ENCODE measurements at regions not wholly inside any gene's neighbourhood (a gene's known extent, or its start where the extent isn't known, plus 50 kb on each side); places are given as distances from the start of the nearest gene placed in this dataset.

DNA sequence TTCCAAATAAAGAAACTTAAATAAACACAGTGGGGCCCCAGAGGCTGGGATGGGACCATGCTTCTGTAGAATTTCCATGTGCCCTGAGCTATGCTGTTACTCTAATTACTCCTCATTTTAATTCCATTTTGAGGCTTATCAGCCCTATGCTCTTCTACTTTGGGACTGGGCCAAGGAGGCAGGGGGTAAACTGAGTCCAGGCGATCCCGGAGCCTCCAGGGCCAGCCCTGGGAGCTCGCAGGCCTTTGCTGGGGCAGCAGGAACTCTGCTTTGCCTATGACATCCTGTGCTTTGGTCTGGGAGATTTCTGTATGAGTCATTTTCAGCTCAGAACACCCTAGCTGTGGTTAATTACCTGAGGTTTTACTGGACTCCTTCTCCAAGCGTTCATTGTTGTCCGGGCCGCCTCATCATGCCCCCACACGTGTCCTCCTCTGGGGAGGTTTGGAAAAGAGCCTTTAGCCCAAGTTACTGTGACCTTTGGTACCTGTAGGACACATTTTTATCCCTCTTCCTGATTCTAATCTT is 95.7 kb downstream of the RHOU start:
- TF ChIP-seq CTCF (IDR thresholded peaks at IDR 0.05; ENCODE audit: low read depth, low read length), result no peak
- TF ChIP-seq EZH2phosphoT487 (IDR thresholded peaks at IDR 0.05; ENCODE audit: low read depth), result no peak

All from OCI-LY3 (cell line).